Smooth muscle cell of the brain vasculature (primary cell): ENCODE measurements at regions not wholly inside any gene's neighbourhood (a gene's known extent, or its start where the extent isn't known, plus 50 kb on each side); places are given as distances from the start of the nearest gene placed in this dataset.
"Not testable (repeated sequence)": the region's sequence is repeated elsewhere in the genome, so short reads cannot be mapped to it uniquely, and the experiment has no call there.

Experiments
- DNase-seq: peaks from one replicate; pipeline ENCODE4 v3.0.0-alpha.2; 2012; ENCODE audit warnings: low read depth, low spot score

- DNase-seq = no peak
These were observed 193.7 kb downstream of the MSX2 start for GRCh38 chr5:174917976-174918554.

- DNase-seq = not testable (repeated sequence)
These were observed 193.1 kb downstream of the MSX2 start for GRCh38 chr5:174917435-174917834.

DNA sequence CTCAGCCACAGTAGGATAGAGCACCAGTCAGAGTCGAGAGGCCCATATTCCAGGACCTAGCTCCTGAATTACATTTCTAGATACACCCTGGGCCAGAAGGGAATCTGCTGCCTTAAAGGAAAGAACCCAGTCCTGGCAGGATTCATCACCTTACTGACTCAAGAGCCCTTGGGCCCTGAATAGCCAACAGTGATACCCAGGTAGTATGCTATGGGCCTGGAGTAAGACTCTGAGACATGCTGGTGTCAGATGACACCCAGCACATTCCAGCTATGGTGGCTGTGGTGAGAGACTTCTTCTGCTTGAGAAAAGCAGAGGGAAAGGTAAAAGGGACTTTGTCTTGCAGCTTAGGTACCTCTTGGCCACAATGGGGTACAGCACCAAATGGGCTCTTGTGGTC, 192.5 kb downstream of the MSX2 start:
- DNase-seq = not testable (repeated sequence)

- DNase-seq = no peak
These were observed 191.8 kb downstream of the MSX2 start for GRCh38 chr5:174916227-174916626.

- no peak for DNase-seq
These were observed 186.7 kb downstream of the MSX2 start for GRCh38 chr5:174911118-174911517.

DNA sequence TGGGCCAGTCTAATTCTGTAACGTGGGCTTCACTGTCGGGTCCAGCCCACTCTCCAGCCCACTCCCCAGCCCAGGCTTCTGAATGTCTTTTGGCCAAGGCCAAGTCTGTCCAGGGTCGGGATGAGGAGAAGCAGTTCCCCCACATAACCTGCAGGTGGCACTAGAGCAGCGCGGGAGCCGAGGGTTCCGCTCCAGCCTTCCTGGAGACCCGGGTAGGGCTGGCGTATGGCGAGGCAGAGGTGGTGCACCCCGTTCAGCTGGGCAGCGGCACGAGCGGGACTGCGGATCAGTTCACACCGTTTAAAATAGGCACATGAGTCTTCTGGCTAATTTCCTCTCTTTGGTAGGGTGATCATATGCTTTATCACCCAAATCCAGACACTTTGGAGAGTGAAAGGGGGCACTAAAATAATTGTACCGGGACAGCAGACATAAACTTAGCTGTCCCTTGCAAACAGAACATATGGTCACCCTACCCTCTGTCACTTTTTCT, 185.9 kb downstream of the MSX2 start:
- DNase-seq = peak; percentile 21

GRCh38 chr5:174903172-174903732, 178.9 kb downstream of the MSX2 start:
- no peak for DNase-seq

DNA sequence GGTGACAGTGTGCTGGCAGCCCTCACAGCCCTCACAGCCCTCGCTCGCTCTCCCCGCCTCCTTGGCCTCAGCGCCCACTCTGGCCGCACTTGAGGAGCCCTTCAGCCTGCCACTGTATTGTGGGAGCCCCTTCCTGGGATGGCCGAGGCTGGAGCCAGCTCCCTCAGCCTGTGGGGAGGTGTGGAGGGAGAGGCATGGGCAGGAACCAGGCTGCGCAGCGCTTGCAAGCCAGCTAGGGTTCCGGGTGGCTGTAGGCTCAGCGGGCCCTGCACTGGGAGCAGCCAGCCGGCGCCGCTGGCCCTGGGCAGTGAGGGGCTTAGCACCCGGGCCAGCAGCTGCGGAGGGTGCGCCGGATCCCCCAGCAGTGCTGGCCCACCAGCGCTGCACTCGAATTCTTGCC, 177.0 kb downstream of the MSX2 start:
- DNase-seq = no peak

DNA sequence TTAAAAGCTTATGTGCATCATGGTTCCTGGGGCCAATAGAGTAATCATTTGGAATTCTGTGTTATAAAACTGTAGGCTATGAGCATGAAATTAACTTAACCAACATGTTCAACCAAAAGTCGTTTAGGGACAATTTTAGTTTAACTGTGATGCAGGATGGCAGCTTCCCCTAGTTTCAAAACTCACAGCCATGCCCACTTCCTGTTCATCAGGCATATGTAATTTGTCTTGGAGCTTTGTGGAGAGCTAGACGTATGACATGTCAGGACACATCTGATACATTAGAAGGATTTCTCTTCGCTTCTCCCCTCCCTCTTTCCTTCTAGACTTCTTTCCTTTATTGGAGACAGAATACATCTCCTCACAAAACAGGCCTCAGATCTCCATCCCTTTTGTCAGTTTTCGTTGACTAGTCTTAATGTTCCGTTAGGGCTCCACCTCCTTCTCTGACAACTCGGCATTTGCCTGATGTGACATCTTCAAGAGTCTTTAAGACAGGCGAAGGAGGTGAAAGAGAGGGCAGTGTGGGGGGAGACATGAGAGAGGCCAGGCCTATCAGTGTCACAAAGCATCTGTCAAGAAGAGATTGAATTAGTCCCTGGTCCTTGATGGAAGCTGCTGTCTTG, 176.0 kb downstream of the MSX2 start:
- no peak for DNase-seq

DNA sequence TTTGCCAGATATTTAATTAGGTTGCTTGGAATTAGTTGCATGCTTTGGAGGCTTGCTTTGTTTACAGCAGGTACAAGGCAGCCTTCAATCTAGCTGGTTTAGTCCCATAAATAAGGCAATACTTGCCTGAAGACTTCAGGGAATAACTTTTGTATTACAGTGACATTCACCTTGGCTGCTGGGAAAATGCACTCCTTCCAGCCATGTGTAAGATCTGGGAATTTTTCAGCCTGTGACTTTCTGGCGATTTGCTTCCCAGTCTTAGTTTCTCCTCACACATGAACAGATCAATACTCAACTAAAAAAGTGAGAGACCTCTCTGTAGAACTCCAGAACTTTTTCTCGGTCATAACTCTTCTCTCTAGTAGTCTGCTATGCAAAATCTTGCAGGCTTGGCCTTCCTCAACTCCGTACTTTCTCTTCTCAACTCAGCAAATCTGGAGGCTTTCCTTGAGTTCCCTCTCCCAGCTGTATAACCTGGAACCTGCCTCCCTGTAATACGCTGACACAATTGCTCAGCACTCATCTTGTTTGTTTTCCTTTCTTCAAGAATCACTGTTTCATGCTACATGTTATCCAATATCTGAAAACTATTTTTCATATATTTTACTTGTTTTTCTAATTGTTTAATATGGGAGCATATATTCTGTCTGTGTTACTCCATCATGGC, 173.0 kb downstream of the MSX2 start:
- no peak for DNase-seq

DNA sequence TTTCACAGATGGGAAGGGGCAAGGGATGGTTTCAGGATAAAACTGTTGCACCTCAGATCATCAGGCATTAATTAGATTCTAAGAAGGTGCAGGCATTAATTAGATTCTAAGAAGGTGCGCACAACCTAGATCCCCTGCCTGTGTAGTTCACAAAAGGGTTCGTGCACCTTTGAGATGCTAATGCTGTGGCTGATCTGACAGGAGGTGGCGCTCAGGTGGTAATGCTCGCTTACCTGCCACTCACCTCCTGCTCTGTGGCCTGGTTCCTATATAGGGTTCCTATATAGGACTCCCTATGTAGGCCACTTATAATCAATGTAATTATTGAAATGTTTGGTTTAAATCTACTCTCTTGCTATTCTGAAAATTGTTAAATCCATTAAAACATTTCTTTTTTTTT, 171.0 kb downstream of the MSX2 start:
- DNase-seq = no peak

- DNase-seq = no peak
These were observed 168.4 kb downstream of the MSX2 start for GRCh38 chr5:174892742-174893141.

- DNase-seq = not testable (repeated sequence)
These were observed 156.2 kb downstream of the MSX2 start for GRCh38 chr5:174880412-174881200.

DNA sequence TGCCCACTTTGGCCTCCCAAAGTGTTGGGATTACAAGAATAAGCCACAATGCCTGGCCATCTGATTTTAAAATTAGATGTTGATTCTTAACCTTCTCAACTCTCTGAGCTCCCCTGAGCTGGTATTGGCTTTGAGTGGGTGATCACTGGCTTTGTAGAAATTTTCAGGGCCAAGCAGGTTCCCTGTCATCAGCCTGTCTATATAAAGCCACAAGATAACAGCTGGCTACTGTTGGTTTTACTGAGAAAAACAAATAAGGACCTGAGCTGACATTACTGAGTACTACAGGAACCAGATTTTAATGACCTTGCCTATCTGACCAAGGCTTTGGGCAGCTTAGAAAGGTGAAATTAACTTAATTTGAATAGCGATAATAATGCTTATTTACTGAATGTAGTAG, 153.6 kb downstream of the MSX2 start:
- DNase-seq = no peak

- DNase-seq = no peak
These were observed 147.9 kb downstream of the MSX2 start for GRCh38 chr5:174872271-174872670.

GRCh38 chr5:174852143-174852542, 127.8 kb downstream of the MSX2 start:
- no peak for DNase-seq

GRCh38 chr5:174850565-174851169, 126.3 kb downstream of the MSX2 start:
- no peak for DNase-seq

DNA sequence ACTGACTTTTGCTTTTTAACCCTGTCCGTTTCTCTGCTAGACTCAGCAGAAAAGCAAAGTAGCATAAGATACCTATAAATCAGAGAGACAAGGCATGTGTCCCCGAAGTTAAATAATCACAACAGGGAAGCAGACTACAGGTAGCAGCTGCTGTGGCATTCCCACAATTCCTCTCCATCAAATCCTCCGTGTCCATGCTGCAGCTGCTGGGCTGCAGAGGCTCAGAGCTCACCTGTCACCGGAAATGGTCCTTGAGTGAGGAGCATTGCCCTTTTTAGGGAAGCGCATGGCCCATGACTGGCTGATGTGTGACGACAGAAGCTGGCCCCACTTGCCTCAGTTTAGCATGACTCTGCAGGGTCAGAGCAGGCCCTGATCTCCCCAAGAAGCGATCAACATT, 125.0 kb downstream of the MSX2 start:
- DNase-seq = no peak

- DNase-seq = no peak
These were observed 120.6 kb downstream of the MSX2 start for GRCh38 chr5:174844971-174845370.

GRCh38 chr5:174843263-174844250, 119.2 kb downstream of the MSX2 start:
- no peak for DNase-seq
